Heart right ventricle (tissue), 16 donors: ENCODE measurements at regions not wholly inside any gene's neighbourhood (a gene's known extent, or its start where the extent isn't known, plus 50 kb on each side); places are given as distances from the start of the nearest gene placed in this dataset.

Experiments used
- ATAC-seq, 8 donors: fragments of 200-7000 bp; cut with Tn5 transposase; one replicate each; pipeline ENCODE4 v1.9.1; 2020; ENCODE audit warnings: mild to moderate bottlenecking in 8 of 8, moderate library complexity in 8 of 8, moderate number of reproducible peaks in 1 of 8
- DNase-seq, 2 donors: peaks; one replicate each; pipeline ENCODE4 v3.0.0-alpha.2; 2020
- H3K27ac ChIP-seq, 10 donors: fragments of 200-600 bp; sonication (generic) in 2 of 10; one replicate each; pipeline versions ENCODE4 v1.5.0 to v1.8.0; 2020 to 2022; ENCODE audit warnings: mild to moderate bottlenecking in 3 of 10
- H3K27me3 ChIP-seq, 7 donors: fragments of 200-600 bp; one replicate each; pipeline ENCODE4 v1.8.0; 2021 to 2022; ENCODE audit warnings: mild to moderate bottlenecking in 2 of 7
- H3K36me3 ChIP-seq, 9 donors: fragments of 200-600 bp; sonication (generic) in 1 of 9; one replicate each; pipeline versions ENCODE4 v1.5.0 to v1.8.0; 2020 to 2022; ENCODE audit warnings: mild to moderate bottlenecking in 2 of 9
- H3K4me1 ChIP-seq, 9 donors: fragments of 200-600 bp; sonication (generic) in 1 of 9; one replicate each; pipeline versions ENCODE4 v1.5.0 to v1.8.0; 2020 to 2022; ENCODE audit warnings: mild to moderate bottlenecking in 4 of 9
- H3K4me3 ChIP-seq, 10 donors: fragments of 200-600 bp; sonication (generic) in 2 of 10; one replicate each; pipeline versions ENCODE4 v1.5.0 to v1.8.0; 2020 to 2022; ENCODE audit warnings: mild to moderate bottlenecking in 7 of 10, moderate library complexity in 2 of 10
- H3K9me3 ChIP-seq, 11 donors: fragments of 200-600 bp in 10 of 11; sonication (generic) in 2 of 11; one replicate each; pipeline versions ENCODE4 v1.5.0 to v1.8.0; 2013 to 2022; ENCODE audit warnings: mild to moderate bottlenecking in 2 of 11, control low read depth in 1 of 11, moderate library complexity in 1 of 11
- WGBS, 2 donors: extraction: QIAGEN DNeasy Blood & Tissue Kit; methylation state at CpG; one replicate each; pipeline ENCODE4 v1.1.7; 2013; ENCODE audit warnings: inconsistent platforms in 1 of 2; 5-methylcytosine and 5-hydroxymethylcytosine counted together
- intact Hi-C, 10 donors: fragments of 100-400 bp; cut with DNase I; formaldehyde crosslinking; loops; one replicate each; pipeline versions ENCODE4 v1.11.1 to v1.14.2; 2022
- TF ChIP-seq, protein P1 (sequence below), 9 donors: fragments of 200-600 bp; sonication (generic) in 2 of 9; IDR thresholded peaks; one replicate each; pipeline versions ENCODE4 v1.5.0 to v1.8.0; 2021 to 2022; ENCODE audit warnings: antibody characterized with exemption in 9 of 9, mild to moderate bottlenecking in 5 of 9, moderate library complexity in 1 of 9
- donor health status: Arrhythmogenic right ventricular cardiomyopathy.
- donor health status: ischemic (EF 13 %, LVEDD 7.1; RV severe dilation, severe dysfunction).
- donor health status: healthy with polysubstance abuse.
- donor health status: DM: no; HTN: yes; CAD: no.
- donor health status: DM: no; HTN: no; CAD: no.
- donor health status: ischemic (EF 25% LVEDD 6.9; RV normal size, moderate dysfunction).
- donor health status: ischemic (EF 25% LVEDD 5.7; RV mildly dilated, moderate dysfunction).
- donor health status: healthy.
- donor health status: DM: yes; HTN: yes; CAD: no.
- donor health status: Ischemic cardiomyopathy.
- donor health status: ischemic (EF 35%, LVEDD 5.7; RV mildly dilated, moderate dysfunction).
- donor health status: nonischemic (EF 11% LVEDD 7.7; RV severe dilation, severe dysfunction).
- donor health status: DM: yes; HTN: yes; CAD: no.
- donor health status: PGD.
- donor health status: ischemic (EF 29% LVEDD 5.4; RV normal size, mild dysfunction).
- donor health status: nonischemic (EF 23%, LVEDD 6.1; RV moderate dilation, normal function).

- peaks cover 0 to 2% (median 0%) of the 10 kb centered on the region in 11 donors for H3K9me3 ChIP-seq
- ATAC-seq = no peak
- no peaks in the 10 kb centered on the region for H3K4me1 ChIP-seq
- H3K27me3 ChIP-seq = no peaks in the 10 kb centered on the region
- no peak for DNase-seq
- WGBS, 2 donors = 55 to 71% methylated on average over 3 of the region's 3 CpGs
- no peaks in the 10 kb centered on the region for H3K36me3 ChIP-seq
- intact Hi-C loops = no loop called here
- TF ChIP-seq, protein P1, sequence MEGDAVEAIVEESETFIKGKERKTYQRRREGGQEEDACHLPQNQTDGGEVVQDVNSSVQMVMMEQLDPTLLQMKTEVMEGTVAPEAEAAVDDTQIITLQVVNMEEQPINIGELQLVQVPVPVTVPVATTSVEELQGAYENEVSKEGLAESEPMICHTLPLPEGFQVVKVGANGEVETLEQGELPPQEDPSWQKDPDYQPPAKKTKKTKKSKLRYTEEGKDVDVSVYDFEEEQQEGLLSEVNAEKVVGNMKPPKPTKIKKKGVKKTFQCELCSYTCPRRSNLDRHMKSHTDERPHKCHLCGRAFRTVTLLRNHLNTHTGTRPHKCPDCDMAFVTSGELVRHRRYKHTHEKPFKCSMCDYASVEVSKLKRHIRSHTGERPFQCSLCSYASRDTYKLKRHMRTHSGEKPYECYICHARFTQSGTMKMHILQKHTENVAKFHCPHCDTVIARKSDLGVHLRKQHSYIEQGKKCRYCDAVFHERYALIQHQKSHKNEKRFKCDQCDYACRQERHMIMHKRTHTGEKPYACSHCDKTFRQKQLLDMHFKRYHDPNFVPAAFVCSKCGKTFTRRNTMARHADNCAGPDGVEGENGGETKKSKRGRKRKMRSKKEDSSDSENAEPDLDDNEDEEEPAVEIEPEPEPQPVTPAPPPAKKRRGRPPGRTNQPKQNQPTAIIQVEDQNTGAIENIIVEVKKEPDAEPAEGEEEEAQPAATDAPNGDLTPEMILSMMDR (IDR thresholded peaks at IDR 0.05) = no peak
- H3K4me3 ChIP-seq = no peak overlapping the region
- no peak overlapping the region for H3K27ac ChIP-seq
Measured at GRCh38 chr2:167595839-167596471, 651.4 kb downstream of the STK39 start.

GRCh38 chr2:167595021-167595420 is 652.4 kb downstream of the STK39 start:
- TF ChIP-seq, protein P1 (IDR thresholded peaks at IDR 0.05) = no peak
- H3K27me3 ChIP-seq = no peaks in the 10 kb centered on the region
- H3K4me1 ChIP-seq = no peaks in the 10 kb centered on the region
- H3K27ac ChIP-seq = no peak overlapping the region
- ATAC-seq = no peak
- H3K4me3 ChIP-seq = no peak overlapping the region
- H3K9me3 ChIP-seq = no peaks in the 10 kb centered on the region
- intact Hi-C loops = no loop called here
- DNase-seq = no peak
- no peaks in the 10 kb centered on the region for H3K36me3 ChIP-seq
- WGBS, 2 donors = 84 to 88% methylated on average over 3 of the region's 3 CpGs

GRCh38 chr2:167592441-167592840 is 655.0 kb downstream of the STK39 start:
- H3K4me3 ChIP-seq = no peak overlapping the region
- no peak overlapping the region for H3K27ac ChIP-seq
- H3K36me3 ChIP-seq = no peaks in the 10 kb centered on the region
- H3K27me3 ChIP-seq = no peaks in the 10 kb centered on the region
- DNase-seq (no peak), ATAC-seq (no peak)
- intact Hi-C loops = no loop called here
- H3K9me3 ChIP-seq = no peaks in the 10 kb centered on the region
- no peaks in the 10 kb centered on the region for H3K4me1 ChIP-seq
- TF ChIP-seq, protein P1 (IDR thresholded peaks at IDR 0.05) = no peak

DNA sequence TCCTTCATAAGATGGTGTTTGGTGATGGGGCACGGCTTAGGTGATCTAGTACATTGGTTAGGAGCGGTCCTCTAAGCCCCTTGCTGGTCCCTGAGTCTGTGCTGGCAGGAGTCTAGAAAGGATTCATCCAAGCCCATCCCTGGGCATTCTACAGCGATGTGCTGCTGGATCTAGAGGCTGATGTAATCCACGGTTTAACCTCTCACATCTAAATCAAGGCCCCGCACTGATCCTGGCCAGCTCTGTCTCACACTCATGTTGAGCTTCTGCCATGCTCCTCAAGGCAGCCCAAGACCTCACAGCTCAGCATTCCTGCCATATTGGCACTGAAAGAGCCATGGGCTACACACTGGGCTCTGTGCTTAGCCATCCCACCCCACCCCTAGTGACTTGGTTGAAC is 664.8 kb downstream of the STK39 start:
- H3K4me1 ChIP-seq = peaks cover 0 to 15% (median 0%) of the 10 kb centered on the region in 9 donors
- no peaks in the 10 kb centered on the region for H3K9me3 ChIP-seq
- H3K36me3 ChIP-seq = no peaks in the 10 kb centered on the region
- WGBS, 2 donors = 88 to 89% methylated on average over 5 of the region's 5 CpGs
- DNase-seq (no peak), ATAC-seq (no peak)
- no peak overlapping the region for H3K4me3 ChIP-seq
- intact Hi-C loops = no loop called here
- peaks cover 0 to 12% (median 0%) of the 10 kb centered on the region in 7 donors for H3K27me3 ChIP-seq
- no peak overlapping the region for H3K27ac ChIP-seq
- TF ChIP-seq, protein P1 (IDR thresholded peaks at IDR 0.05) = no peak
